ENCODE measurements at regions not wholly inside any gene's neighbourhood (a gene's known extent, or its start where the extent isn't known, plus 50 kb on each side); places are given as distances from the start of the nearest gene placed in this dataset.

DNA sequence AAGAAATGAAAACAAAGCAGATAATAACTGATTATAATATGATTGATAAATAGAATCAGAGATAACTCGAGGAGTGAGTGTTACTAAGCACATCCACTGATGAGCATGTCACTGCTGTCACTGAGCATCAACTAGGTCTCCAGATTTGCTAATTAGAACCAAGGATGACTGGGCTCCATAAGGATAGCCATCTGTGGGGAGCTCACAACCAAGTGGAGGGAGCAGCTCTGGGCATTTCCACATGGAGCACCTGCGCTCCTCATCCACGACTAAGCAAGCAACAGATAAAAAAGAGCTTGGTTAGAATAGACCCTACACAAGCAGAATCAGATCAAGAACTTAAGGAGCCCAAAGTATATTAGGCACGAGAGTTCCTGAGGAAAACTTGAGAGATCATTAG, 396.0 kb upstream of the B3GAT1 start:
- FAIRE-seq (no peak), DNase-seq (ENCODE audit: low read depth) (no peak)
- no peak for TF ChIP-seq CTCF (IDR thresholded peaks at IDR 0.05; ENCODE audit: insufficient read depth, low read length, severe bottlenecking)
- Histone ChIP-seq H3K4me3 (ENCODE audit: low read depth, low read length) (no peak overlapping the region), H3K27me3 (ENCODE audit: control insufficient read depth, insufficient read depth, low read length) (no peaks in the 10 kb centered on the region), H3K36me3 (ENCODE audit: control insufficient read depth, insufficient read depth, low read length) (no peaks in the 10 kb centered on the region)

DNA sequence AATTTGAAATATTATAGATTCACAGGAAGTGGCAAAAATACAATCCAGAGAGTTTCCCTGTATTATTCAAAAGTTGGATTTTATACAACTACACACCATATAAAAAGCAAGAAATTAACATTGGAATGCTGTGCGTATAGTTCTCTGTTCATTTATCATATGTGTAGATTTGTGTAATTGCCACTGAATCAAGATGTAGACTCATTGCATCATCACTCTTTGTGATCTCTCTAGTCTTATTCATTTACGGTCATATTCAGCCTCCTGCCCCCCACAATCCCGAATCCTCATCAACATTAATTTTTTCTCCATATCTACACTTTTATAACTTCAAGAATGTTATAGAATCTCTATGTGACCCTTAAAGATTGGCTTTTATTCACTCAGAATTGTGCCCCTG, 390.6 kb upstream of the B3GAT1 start:
- Histone ChIP-seq H3K36me3 (ENCODE audit: control insufficient read depth, insufficient read depth, low read length) (no peaks in the 10 kb centered on the region), H3K4me3 (ENCODE audit: low read depth, low read length) (no peak overlapping the region), H3K27me3 (ENCODE audit: control insufficient read depth, insufficient read depth, low read length) (no peaks in the 10 kb centered on the region)
- TF ChIP-seq CTCF (IDR thresholded peaks at IDR 0.05; ENCODE audit: insufficient read depth, low read length, severe bottlenecking): no peak
- DNase-seq (ENCODE audit: low read depth): no peak
- FAIRE-seq: no peak

GRCh38 chr11:134802116-134802515, 390.1 kb upstream of the B3GAT1 start:
- FAIRE-seq (no peak), DNase-seq (ENCODE audit: low read depth) (no peak)
- Histone ChIP-seq H3K36me3 (ENCODE audit: control insufficient read depth, insufficient read depth, low read length) (no peaks in the 10 kb centered on the region), H3K4me3 (ENCODE audit: low read depth, low read length) (no peak overlapping the region), H3K27me3 (ENCODE audit: control insufficient read depth, insufficient read depth, low read length) (no peaks in the 10 kb centered on the region)
- no peak for TF ChIP-seq CTCF (IDR thresholded peaks at IDR 0.05; ENCODE audit: insufficient read depth, low read length, severe bottlenecking)

DNA sequence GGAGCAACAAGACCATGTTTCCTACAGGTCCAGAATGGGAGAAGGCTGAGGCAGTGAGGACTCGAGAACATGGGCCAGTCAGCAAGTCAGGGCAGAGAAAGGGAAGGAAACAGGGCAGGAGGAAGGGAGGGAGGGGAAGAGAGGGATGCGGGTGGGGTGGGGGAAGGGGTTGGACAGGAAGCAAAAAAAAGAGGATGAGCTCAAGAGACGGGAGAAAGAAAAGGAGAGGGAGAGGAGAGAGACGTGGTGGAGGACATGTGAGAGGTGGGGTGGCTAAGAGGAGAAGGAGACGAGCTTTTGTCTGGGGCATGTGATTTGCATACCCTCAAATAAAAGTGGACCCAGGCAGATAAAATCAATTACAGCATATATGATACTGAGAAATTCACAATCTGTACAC, 389.5 kb upstream of the B3GAT1 start:
- no peaks in the 10 kb centered on the region for H3K36me3 ChIP-seq (ENCODE audit: control insufficient read depth, insufficient read depth, low read length)
- H3K4me3 ChIP-seq (ENCODE audit: low read depth, low read length): no peak overlapping the region
- FAIRE-seq (no peak), DNase-seq (ENCODE audit: low read depth) (no peak)
- no peak for TF ChIP-seq CTCF (IDR thresholded peaks at IDR 0.05; ENCODE audit: insufficient read depth, low read length, severe bottlenecking)
- no peaks in the 10 kb centered on the region for H3K27me3 ChIP-seq (ENCODE audit: control insufficient read depth, insufficient read depth, low read length)

DNA sequence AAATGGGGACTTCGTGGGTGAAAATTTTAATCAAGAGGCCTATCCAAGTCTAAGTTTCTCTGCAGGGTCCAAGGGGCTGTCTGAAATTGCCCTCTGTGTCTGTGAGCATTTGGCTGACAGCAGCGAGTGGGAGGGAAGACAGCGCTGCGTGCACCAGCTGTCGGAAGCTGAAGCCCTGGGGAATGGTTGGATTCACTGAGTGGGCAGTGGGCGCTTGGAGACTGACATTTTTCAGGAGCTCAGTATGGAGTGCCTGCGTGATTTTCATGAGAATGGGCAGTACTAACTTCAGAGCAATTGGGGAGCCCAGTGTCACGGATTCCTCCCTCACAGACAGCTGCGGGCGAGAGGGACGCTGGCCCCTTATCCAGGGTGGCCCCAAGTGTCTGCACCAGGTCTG, 388.8 kb upstream of the B3GAT1 start:
- DNase-seq (ENCODE audit: low read depth): no peak
- no peak for FAIRE-seq
- Histone ChIP-seq H3K27me3 (ENCODE audit: control insufficient read depth, insufficient read depth, low read length) (no peaks in the 10 kb centered on the region), H3K4me3 (ENCODE audit: low read depth, low read length) (no peak overlapping the region), H3K36me3 (ENCODE audit: control insufficient read depth, insufficient read depth, low read length) (no peaks in the 10 kb centered on the region)
- no peak for TF ChIP-seq CTCF (IDR thresholded peaks at IDR 0.05; ENCODE audit: insufficient read depth, low read length, severe bottlenecking)

DNA sequence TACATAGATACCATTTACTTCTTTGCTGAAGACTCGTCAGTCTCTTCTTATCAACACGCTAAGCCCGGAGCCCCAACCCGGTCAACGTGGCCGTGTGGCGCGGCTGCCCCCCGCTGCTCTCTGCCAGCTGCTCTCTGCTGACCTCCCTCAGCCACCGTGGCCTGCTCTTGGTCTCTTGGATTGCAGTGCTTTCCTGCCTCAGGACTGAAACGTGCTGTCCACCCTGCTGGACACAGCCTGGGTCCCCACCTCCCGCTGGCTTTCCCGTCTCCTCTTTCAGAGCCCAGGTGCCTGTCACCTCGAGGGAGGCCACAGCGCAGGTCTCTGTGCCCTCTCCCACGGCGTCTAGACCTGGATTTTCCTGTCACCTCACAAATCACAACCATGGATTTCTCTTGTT, 388.1 kb upstream of the B3GAT1 start:
- FAIRE-seq (no peak), DNase-seq (ENCODE audit: low read depth) (no peak)
- Histone ChIP-seq H3K36me3 (ENCODE audit: control insufficient read depth, insufficient read depth, low read length) (no peaks in the 10 kb centered on the region), H3K27me3 (ENCODE audit: control insufficient read depth, insufficient read depth, low read length) (no peaks in the 10 kb centered on the region), H3K4me3 (ENCODE audit: low read depth, low read length) (no peak overlapping the region)
- TF ChIP-seq CTCF (IDR thresholded peaks at IDR 0.05; ENCODE audit: insufficient read depth, low read length, severe bottlenecking): no peak

Measured in bronchial epithelial cell (primary cell).